Gastroesophageal sphincter (tissue), 3 donors: ENCODE measurements at regions not wholly inside any gene's neighbourhood (a gene's known extent, or its start where the extent isn't known, plus 50 kb on each side); places are given as distances from the start of the nearest gene placed in this dataset.

Source experiments
- EP300 ChIP-seq: sonication (generic); formaldehyde crosslinking; IDR thresholded peaks from one replicate; pipeline ENCODE4 v1.6.1; 2017; ENCODE audit warnings: antibody characterized with exemption, mild to moderate bottlenecking
- POLR2A ChIP-seq, 2 donors: fragments of 450-650 bp; IDR thresholded peaks; one replicate each; pipeline ENCODE4 v1.6.1; 2017; ENCODE audit warnings: antibody characterized with exemption in 2 of 2, mild to moderate bottlenecking in 2 of 2, moderate library complexity in 1 of 2
- POLR2AphosphoS5 ChIP-seq: sonication (generic); formaldehyde crosslinking; IDR thresholded peaks from one replicate; pipeline ENCODE4 v1.6.1; 2017; ENCODE audit warnings: antibody characterized with exemption
- TF ChIP-seq, protein P1 (sequence below), 4 experiments: fragments of 200-600 bp in 2 of 4; fragments of 450-650 bp in 2 of 4; sonication (generic) in 1 of 4; IDR thresholded peaks; one replicate each; pipeline ENCODE4 v1.5.1; 2017 to 2019; ENCODE audit warnings: antibody characterized with exemption in 4 of 4, mild to moderate bottlenecking in 2 of 4, moderate library complexity in 2 of 4

DNA sequence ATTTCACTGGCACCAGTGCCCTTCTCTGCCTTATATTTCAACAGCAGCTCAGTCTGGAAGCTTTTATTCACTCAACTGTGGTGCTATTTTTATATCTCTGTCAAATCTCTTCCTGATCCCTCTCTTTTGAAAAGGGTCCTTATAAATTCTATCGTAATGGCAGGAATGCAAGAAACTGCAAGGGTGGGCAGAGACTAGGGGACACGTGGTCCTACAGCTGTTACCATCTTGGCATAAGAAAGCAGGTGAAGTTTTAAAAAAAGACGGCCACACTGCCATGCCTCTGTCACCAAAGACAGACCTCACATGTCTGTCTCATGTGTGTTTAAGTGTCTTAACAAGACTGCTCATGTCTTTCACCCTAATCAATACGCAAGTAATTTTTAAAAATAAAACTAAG, 368.4 kb upstream of the CDH11 start:
- TF ChIP-seq, protein P1, sequence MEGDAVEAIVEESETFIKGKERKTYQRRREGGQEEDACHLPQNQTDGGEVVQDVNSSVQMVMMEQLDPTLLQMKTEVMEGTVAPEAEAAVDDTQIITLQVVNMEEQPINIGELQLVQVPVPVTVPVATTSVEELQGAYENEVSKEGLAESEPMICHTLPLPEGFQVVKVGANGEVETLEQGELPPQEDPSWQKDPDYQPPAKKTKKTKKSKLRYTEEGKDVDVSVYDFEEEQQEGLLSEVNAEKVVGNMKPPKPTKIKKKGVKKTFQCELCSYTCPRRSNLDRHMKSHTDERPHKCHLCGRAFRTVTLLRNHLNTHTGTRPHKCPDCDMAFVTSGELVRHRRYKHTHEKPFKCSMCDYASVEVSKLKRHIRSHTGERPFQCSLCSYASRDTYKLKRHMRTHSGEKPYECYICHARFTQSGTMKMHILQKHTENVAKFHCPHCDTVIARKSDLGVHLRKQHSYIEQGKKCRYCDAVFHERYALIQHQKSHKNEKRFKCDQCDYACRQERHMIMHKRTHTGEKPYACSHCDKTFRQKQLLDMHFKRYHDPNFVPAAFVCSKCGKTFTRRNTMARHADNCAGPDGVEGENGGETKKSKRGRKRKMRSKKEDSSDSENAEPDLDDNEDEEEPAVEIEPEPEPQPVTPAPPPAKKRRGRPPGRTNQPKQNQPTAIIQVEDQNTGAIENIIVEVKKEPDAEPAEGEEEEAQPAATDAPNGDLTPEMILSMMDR (IDR thresholded peaks at IDR 0.05): no peak
- TF ChIP-seq EP300 (no peak), POLR2AphosphoS5 (no peak), POLR2A (IDR thresholded peaks at IDR 0.05) (no peak)
